HS-27A (cell line): ENCODE measurements at regions not wholly inside any gene's neighbourhood (a gene's known extent, or its start where the extent isn't known, plus 50 kb on each side); places are given as distances from the start of the nearest gene placed in this dataset.
A peak's percentile ranks its signal among the peaks of the same experiment; 100 is the strongest.

ENCODE experiments used
- DNase-seq: peaks from one replicate; pipeline ENCODE4 v3.0.0-alpha.2; 2012; ENCODE audit warnings: low read depth, missing footprints

DNA sequence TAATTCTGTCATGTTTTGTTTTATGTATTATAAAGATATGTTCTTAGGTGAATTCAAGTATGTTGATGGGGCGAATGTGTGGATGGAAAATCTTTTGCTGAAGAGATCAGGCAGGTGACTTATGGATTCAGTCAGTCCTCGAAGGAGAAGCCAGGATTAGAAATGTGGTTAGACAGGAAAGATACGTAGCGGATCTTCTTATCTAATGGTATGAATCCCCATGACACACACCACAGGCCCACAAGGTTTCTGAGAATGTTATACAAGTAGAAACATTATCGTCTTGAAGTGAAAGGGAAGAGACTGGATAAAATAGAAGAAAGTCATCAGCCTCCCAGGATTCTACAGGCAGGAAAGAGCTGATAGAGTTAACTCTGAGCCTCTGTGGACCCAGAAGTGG lies 69.0 kb upstream of the RFXAP start:
- no peak for DNase-seq

GRCh38 chr13:36750461-36750860 lies 68.6 kb upstream of the RFXAP start:
- no peak for DNase-seq

- no peak for DNase-seq
These were observed 68.1 kb upstream of the RFXAP start for GRCh38 chr13:36750946-36751345.

- DNase-seq, result no peak
These were observed 66.3 kb upstream of the RFXAP start for GRCh38 chr13:36752673-36753072.

DNA sequence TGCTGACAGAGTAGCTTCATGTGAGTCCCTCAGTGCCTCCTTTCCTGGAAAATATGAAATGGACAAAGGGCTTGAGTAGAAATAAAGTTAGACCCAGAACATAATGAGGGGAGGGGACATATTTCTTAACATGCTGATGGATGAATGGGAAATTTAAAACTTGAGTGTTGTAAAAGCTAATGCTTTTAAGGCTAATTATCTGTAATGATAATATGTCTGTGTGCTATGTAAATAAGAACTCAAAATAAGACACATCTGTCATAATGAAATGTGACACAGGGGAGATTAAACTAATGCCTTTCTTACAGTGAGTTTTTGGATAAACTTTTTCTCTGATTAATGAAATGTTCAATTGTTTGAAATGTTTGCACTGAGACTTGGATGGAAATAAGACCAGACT lies 65.8 kb upstream of the RFXAP start:
- no peak for DNase-seq

DNA sequence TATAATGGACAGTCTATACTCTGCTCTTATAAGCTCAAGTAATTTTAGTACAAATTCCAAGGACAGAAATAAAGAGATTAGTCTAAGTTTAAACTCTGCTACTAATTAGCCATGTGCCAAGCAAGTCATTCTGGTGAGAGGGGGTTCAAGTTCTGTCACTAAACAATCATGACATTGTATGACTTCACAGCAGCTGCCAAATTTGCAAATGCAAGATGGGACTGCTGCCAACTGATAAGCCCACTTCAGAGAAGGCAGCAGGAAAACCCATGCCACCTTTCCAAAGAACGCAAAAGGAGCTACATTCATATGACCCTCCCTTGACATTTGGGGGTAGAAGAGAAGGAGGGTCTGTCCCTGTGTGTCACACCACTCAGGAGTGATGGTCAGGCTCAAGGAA lies 60.7 kb upstream of the RFXAP start:
- DNase-seq, result no peak

- no peak for DNase-seq
These were observed 55.8 kb upstream of the RFXAP start for GRCh38 chr13:36763126-36763722.

DNA sequence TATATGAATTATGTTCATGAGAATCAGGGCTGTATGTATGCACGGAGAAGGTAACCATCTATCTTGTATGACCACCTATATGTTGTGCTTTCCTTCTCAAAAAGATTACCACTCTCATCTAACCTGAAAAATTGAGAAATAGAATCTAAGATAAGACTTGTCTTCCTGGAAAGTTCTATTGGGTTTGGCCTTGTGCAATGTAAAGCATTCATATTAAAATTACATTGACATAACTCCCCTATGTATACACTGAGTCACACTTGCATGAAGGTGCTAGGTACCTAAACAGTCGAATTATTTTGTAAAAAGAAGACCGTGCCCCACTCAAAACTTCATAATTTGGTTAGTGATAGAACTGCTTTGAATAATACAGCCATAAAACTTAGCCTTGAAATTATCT lies 54.5 kb upstream of the RFXAP start:
- DNase-seq, result no peak

DNA sequence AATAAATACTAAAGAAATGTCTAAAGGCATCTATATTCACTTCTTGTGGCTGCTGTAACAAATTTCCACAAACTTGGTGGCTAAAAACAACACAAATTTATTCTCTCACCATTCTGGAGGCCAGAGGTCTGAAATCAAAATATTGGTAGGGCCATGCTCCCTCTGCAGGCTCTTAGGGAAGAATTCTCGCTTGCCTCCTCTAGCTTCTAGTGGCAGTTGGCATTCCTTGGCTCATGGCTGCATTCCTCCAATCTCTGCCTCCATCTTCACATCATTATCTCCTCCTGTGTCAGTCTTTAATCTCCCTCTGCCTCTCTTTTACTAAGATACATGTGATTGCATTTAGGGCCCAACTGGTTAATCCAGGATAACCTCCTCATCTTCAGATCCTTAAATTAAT lies 54.1 kb upstream of the RFXAP start:
- no peak for DNase-seq

- DNase-seq, result peak; percentile 7
These were observed 52.7 kb upstream of the RFXAP start for GRCh38 chr13:36766295-36766694.

- no peak for DNase-seq
These were observed 51.7 kb upstream of the RFXAP start for GRCh38 chr13:36767276-36767675.

DNA sequence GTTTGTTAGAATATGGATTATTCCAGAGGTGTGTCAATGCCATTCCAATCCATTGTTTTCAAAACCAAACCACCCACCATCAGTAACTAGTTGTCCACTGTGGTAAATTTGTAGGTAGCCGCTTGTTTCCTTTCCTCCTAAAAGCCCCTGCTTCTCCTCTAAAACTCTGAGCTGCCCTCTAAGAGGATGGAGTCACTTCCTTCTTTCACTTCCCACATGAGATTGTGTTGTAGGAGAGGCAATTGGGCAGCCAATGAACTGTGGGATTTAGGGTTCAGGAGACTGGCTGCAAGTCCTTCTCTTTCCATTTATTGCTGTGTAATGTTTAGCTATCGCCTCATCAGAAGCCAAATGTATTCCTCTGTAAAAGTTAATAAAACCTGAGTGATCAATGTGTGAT lies 49.9 kb upstream of the RFXAP start:
- DNase-seq, result no peak
